GM12891 (cell line): ENCODE measurements at regions not wholly inside any gene's neighbourhood (a gene's known extent, or its start where the extent isn't known, plus 50 kb on each side); places are given as distances from the start of the nearest gene placed in this dataset.

Source experiments
- DNase-seq: peaks from one replicate; pipeline ENCODE4 v3.0.0; 2011; ENCODE audit warnings: low spot score; ENCODE audit not compliant: insufficient read length
- FAIRE-seq: peaks from 2 replicates; lab custom pipeline; 2011; peaks lifted over from hg19 to GRCh38; lab: Jason Lieb, UNC
- PAX5 ChIP-seq: IDR thresholded peaks from 2 replicates; pipeline ENCODE4 v1.6.1; 2011; ENCODE audit warnings: low read length, moderate library complexity, mild to moderate bottlenecking; ENCODE audit not compliant: insufficient read depth, severe bottlenecking
- POLR2A ChIP-seq: IDR thresholded peaks from 2 replicates; pipeline ENCODE4 v1.6.1; 2011; ENCODE audit warnings: low read depth, low read length, control low read depth
- POLR2AphosphoS5 ChIP-seq: IDR thresholded peaks from 2 replicates; pipeline ENCODE4 v1.6.1; 2011; ENCODE audit warnings: low read depth, low read length, control low read depth
- POU2F2 ChIP-seq: IDR thresholded peaks from 2 replicates; pipeline ENCODE4 v1.6.1; 2011; ENCODE audit warnings: low read depth, mild to moderate bottlenecking, control low read depth, low read length, moderate library complexity
- SPI1 ChIP-seq: IDR thresholded peaks from 2 replicates; pipeline ENCODE4 v1.6.1; 2011; ENCODE audit warnings: low read depth, low read length, control low read depth
- TAF1 ChIP-seq: IDR thresholded peaks from 2 replicates; pipeline ENCODE4 v1.6.1; 2011; ENCODE audit warnings: low read depth, low read length, control low read depth

DNA sequence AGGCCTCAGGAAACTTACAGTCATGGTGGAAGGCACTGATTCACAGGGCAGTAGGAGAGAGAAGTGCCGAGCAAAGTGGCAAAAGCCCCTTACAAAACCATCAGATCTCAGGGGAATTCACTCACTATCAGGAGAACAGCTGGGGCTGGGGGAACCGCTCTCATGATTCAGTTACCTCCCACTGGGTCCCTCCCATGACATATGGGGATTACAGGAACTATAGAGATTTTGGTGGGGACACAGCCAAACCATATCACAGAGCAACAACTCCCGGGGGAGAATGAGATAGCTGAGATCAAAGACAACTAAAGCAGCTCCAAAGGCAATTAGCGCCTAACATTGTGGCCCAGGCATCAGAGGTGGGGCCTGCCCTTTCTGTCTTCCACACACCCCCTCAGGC is 85.4 kb upstream of the VOPP1 start:
- DNase-seq = no peak
- TF ChIP-seq SPI1 (no peak), PAX5 (no peak), POU2F2 (no peak), TAF1 (no peak), POLR2A (no peak), POLR2AphosphoS5 (no peak)
- FAIRE-seq = no peak

DNA sequence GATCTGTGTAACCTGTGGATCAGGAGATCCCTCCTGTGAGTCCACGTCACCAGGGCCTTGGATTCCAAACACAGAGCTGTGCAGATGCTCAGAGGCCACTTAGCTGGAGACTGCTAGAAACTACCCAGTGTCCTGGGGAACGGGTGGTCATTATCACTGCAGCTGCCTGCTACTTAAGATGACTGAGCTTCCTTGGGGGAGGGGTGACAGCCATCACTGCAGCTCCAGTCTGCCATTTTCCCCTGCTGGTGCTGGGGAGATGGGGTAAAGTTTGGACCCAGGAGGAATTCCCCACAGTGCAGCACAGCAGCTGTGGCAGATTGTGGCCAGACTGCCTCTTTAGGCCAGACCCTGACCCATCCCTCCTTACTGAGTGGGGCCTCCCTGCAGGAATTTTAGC is 78.8 kb upstream of the VOPP1 start:
- no peak for TF ChIP-seq SPI1
- no peak for TF ChIP-seq POU2F2
- no peak for TF ChIP-seq TAF1
- TF ChIP-seq PAX5 = no peak
- no peak for TF ChIP-seq POLR2AphosphoS5
- TF ChIP-seq POLR2A = no peak
- no peak for FAIRE-seq
- no peak for DNase-seq

DNA sequence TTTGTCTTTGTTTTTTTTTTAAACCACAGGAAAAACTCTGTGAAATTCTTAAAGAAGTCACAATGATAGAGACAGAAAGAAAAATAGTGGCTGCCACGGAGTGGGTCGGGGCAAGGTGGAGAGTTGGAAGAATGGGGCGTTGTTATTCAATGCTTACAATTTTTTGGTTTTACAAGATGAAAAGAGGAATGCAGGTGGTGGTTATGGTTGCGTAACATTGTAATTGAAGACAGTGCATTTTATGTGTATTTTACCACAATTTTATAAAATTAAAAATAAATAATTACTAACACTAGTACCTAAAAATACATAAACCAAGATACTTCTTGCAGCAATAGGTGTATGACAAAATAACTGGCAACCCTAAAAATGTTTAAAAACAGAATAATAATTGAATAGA is 76.9 kb upstream of the VOPP1 start:
- DNase-seq (no peak), FAIRE-seq (no peak)
- TF ChIP-seq SPI1 = no peak
- no peak for TF ChIP-seq POLR2AphosphoS5
- no peak for TF ChIP-seq POU2F2
- TF ChIP-seq TAF1 = no peak
- TF ChIP-seq PAX5 = no peak
- TF ChIP-seq POLR2A = no peak

DNA sequence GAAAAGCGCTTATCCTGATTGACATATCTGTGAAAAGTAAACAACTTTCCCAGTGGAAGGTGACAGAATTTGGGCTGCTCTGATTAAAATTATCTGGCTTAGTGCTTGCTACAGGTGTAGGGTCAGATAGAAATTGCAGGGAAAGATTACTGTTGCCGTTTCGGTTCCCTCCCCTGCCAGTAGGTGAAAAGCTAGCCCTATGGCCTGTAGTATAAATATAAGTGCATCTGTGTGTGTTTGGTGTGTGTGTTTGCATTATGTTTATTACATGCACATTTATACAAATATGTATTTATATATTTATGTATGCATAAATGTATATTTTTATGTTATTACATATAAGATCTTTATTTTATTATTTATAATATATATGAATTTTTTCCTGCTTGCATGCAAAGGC is 72.3 kb upstream of the VOPP1 start:
- DNase-seq (no peak), FAIRE-seq (no peak)
- no peak for TF ChIP-seq PAX5
- no peak for TF ChIP-seq POU2F2
- no peak for TF ChIP-seq TAF1
- no peak for TF ChIP-seq POLR2AphosphoS5
- no peak for TF ChIP-seq POLR2A
- no peak for TF ChIP-seq SPI1

DNA sequence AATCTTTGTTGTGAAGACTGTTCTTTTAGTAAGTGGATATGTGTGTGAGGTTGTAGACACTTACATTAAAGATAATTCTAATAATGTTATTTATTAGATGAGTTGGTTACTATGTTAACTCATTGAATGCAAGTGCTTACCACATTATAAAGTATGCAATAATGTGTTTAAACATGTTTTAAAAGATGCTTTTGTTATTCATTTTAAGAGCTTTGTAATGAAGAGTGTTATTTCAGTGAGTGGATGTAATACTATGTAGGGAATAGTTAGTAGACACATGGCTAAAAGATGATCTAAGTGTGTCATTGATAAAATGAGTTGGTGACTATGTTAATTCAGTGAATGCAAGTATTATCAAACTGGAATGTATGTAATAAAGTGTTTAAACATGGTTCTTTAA is 70.0 kb upstream of the VOPP1 start:
- DNase-seq (no peak), FAIRE-seq (no peak)
- TF ChIP-seq PAX5 = no peak

DNA sequence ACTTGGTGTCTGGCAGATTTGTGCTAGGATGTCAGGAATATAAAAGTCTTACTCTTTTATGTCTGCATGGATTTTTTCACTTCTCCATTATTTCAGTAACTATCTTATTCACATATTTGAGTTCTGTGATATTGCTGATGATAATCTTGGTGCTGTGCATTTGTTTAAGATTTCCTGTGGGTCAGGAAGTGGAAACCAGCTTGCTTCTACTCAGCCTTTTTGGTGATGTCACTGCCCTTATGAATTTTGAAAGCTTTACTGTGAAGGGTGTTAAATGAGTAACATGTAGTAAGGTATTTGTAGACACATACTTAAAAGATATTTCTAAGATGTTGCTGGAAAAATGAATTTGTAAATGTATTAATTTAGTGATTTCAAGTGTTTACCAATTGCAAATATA is 69.5 kb upstream of the VOPP1 start:
- DNase-seq = peak; percentile 7
- TF ChIP-seq POLR2AphosphoS5 (no peak), TAF1 (no peak), PAX5 (no peak), SPI1 (no peak), POLR2A (no peak), POU2F2 (no peak)

DNA sequence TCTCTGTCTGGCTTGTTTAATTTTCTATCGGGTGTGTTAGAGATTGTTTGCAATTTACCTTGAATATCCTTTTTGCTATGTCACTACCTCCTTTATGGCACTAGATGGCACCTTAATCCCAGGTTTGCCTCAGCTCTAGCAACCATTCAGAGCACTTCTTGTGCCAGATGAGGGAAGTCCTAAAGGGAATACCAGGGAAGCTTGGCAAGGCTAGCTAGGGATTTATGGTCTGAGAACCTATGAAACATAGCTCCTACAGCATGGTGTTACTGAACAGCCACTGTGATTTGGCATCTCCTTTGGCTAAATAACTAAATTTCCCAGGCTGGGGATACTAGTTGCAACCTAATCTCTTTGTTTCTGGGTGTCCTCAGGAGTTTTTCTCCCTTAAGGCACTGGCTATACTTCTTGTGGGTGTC is 69.0 kb upstream of the VOPP1 start:
- peak; percentile 98 for FAIRE-seq
- no peak for TF ChIP-seq POLR2A
- DNase-seq = peak; percentile 20

More for the DNA sequence above, 69.5 kb upstream of the VOPP1 start:
- peak; percentile 26 for FAIRE-seq

DNA sequence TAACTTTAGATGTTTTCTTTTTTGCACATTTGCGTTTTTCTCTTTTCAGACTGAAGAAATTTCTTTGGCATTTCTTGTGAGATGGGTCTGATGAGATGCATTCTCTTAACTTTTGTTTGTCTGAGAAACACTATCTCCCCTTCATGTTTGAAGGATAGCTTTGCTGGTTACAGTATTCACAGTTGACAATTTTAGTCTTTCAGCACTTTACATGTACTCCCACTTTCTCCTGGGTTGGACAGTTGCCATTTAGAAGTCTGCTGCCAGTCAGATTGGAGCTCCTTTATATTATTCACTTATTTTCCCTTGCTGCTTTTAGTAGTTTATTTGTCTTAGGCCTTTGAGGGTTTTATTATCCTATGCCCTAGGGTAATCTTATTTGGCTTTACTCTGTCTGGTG is 67.3 kb upstream of the VOPP1 start:
- no peak for DNase-seq
- TF ChIP-seq POLR2A (no peak), POLR2AphosphoS5 (no peak), TAF1 (no peak), SPI1 (no peak), POU2F2 (no peak), PAX5 (no peak)
- no peak for FAIRE-seq

DNA sequence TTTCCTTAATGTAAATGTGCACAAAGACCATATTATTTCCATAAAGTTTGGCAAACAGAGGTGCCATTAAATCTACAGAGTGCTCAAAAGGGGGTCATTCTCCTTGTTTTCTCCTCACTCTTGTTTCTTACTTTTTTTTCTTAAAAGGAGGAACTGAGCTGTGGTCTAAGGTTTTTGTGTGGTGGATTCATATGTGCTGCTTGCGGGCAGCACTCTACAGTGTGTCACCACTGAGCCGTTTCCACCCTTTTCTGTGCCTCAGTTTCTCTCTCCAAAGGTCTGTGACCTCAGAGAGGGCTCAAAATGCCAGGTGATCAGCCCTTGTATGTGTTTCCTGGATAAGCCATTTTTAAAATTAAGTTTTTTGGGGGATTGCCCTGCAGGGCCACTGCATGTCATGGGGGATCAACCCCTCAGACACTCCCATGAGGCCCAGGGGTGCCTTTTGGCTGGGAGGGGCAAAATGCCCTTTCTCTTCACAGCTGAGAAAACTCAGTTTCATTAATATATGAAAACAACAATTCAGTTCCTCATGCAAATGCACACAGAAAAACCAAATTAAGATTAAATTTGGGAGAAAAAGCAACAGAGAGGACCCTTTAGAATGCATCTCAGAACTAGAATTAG is 56.9 kb upstream of the VOPP1 start:
- FAIRE-seq = no peak
- DNase-seq = no peak

DNA sequence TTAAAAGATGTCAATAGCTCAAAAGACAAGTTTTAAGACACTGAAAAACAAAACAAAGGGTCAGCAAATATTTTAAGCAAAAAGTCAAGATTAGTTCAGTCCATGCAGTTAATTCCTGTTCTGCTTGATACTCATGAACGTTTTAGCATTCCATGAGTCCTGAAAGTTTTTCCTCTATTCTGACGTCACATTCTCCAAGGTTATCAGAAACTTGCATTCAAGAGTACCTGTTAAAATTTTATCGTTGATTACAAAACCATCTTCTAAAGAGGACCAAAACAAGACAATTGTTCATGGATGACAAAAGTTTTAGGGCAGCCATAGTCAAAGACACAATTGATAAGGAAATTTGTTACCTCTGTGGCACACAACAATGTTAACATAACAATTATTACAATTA is 52.5 kb upstream of the VOPP1 start:
- DNase-seq = no peak
- TF ChIP-seq TAF1 (no peak), SPI1 (no peak), POLR2AphosphoS5 (no peak), POU2F2 (no peak), POLR2A (no peak), PAX5 (no peak)
- FAIRE-seq = no peak

More for the DNA sequence above, 56.9 kb upstream of the VOPP1 start:
- TF ChIP-seq POLR2A = no peak
- peak; percentile 19; the same call in 1 of the 2 replicates for TF ChIP-seq SPI1
- TF ChIP-seq POU2F2 = no peak

DNA sequence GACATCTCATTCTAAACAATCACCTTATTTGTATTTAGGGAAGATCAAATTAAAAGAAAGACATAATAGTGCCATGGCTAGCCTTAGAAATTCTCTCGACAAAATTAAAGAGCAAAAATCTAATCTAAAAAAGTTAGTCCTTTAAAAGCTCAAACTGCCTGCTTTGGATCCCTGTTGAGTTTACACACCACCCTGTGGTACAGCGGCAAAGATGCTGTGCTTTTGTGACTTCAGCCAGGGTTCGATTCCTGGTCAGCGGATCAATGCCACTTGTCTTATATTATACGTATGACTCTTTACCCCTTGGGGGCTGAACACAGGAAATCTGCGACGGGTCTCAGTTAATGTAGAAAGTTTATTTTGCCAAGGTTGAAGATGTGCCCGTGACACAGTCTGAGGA is 51.3 kb upstream of the VOPP1 start:
- TF ChIP-seq POU2F2 = no peak
- no peak for TF ChIP-seq TAF1
- no peak for TF ChIP-seq POLR2AphosphoS5
- no peak for TF ChIP-seq PAX5
- TF ChIP-seq POLR2A = no peak
- no peak for TF ChIP-seq SPI1
- FAIRE-seq (no peak), DNase-seq (no peak)
